Body of pancreas (tissue), 4 donors: ENCODE measurements at regions not wholly inside any gene's neighbourhood (a gene's known extent, or its start where the extent isn't known, plus 50 kb on each side); places are given as distances from the start of the nearest gene placed in this dataset.

Source experiments
- ATAC-seq: fragments of 150-250 bp; one replicate; pipeline ENCODE4 v1.9.1; 2016
- DNase-seq, 4 donors: peaks; one replicate each; pipeline ENCODE4 v3.0.0-alpha.2; 2019
- H3K27ac ChIP-seq, 4 donors: fragments of 200-600 bp; sonication (generic); 1 replicate in 3 of 4; 2 replicates in 1 of 4; pipeline versions ENCODE4 v1.5.1 to v1.6.1; 2016 to 2019; ENCODE audit warnings: mild to moderate bottlenecking in 1 of 4, mixed read lengths in 1 of 4, moderate library complexity in 1 of 4
- H3K27me3 ChIP-seq, 2 donors: fragments of 200-600 bp; sonication (generic); one replicate each; pipeline ENCODE4 v1.6.0; 2016; ENCODE audit warnings: mild to moderate bottlenecking in 1 of 2
- H3K36me3 ChIP-seq, 2 donors: fragments of 200-600 bp; sonication (generic); replicated peaks in 1 of 2; 2 replicates each; pipeline ENCODE4 v1.5.1; 2016; ENCODE audit warnings: low read depth in 2 of 2; ENCODE audit not compliant: insufficient read depth in 1 of 2
- H3K4me1 ChIP-seq: fragments of 200-600 bp; sonication (generic); one replicate; pipeline ENCODE4 v1.6.0; 2016
- H3K4me3 ChIP-seq, 2 donors: fragments of 200-600 bp; sonication (generic); 1 replicate in 1 of 2; 2 replicates in 1 of 2; pipeline ENCODE4 v1.5.1; 2016 to 2019
- H3K9me3 ChIP-seq, 3 donors: fragments of 200-600 bp; sonication (generic); 1 replicate in 2 of 3; 2 replicates in 1 of 3; pipeline ENCODE4 v1.5.1; 2016
- POLR2A ChIP-seq, 3 donors: fragments of 450-650 bp; IDR thresholded peaks; one replicate each; pipeline ENCODE4 v1.6.1; 2016; ENCODE audit warnings: antibody characterized with exemption in 3 of 3, mild to moderate bottlenecking in 2 of 3
- WGBS, 2 donors: methylation state at CpG; one replicate each; pipeline ENCODE4 v1.1.5; 2017; 5-methylcytosine and 5-hydroxymethylcytosine counted together
- intact Hi-C: fragments of 100-400 bp; cut with DNase I; formaldehyde crosslinking; loops from one replicate; pipeline ENCODE4 v1.15.1; 2023
- TF ChIP-seq, protein P1 (sequence below), 7 experiments: fragments of 450-650 bp in 4 of 7; fragments of 200-600 bp in 3 of 7; sonication (generic) in 3 of 7; IDR thresholded peaks; one replicate each; pipeline ENCODE4 v1.5.1; 2016 to 2019; ENCODE audit warnings: antibody characterized with exemption in 7 of 7

DNA sequence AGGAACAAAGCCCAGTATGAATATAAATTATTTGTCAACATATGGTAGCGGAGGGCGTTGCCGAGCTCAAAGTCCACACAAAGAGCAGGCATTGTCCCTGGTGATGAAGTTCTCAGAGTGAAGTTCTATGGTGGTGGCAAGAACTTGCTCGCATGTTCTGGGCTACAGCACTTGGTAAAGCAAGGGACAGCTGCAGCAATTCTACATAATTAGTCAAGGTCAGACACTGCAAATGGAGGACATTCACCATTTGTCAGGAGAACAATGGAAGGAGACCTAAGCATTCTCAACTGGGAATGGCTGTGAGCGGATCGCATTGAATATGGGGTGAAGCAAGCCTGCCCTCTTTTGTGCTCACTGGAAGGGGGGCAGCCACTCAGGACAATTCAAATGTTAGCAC lies 503.8 kb upstream of the ADAMTS16 start:
- DNase-seq (no peak), ATAC-seq (no peak)
- no peaks in the 10 kb centered on the region for H3K27me3 ChIP-seq
- intact Hi-C loops = no loop called here
- H3K36me3 ChIP-seq = no peaks in the 10 kb centered on the region
- 54 to 63% methylated on average over 6 of the region's 6 CpGs for WGBS, 2 donors
- H3K4me1 ChIP-seq = no peaks in the 10 kb centered on the region
- H3K9me3 ChIP-seq = no peaks in the 10 kb centered on the region
- H3K4me3 ChIP-seq = no peak overlapping the region
- TF ChIP-seq, protein P1, sequence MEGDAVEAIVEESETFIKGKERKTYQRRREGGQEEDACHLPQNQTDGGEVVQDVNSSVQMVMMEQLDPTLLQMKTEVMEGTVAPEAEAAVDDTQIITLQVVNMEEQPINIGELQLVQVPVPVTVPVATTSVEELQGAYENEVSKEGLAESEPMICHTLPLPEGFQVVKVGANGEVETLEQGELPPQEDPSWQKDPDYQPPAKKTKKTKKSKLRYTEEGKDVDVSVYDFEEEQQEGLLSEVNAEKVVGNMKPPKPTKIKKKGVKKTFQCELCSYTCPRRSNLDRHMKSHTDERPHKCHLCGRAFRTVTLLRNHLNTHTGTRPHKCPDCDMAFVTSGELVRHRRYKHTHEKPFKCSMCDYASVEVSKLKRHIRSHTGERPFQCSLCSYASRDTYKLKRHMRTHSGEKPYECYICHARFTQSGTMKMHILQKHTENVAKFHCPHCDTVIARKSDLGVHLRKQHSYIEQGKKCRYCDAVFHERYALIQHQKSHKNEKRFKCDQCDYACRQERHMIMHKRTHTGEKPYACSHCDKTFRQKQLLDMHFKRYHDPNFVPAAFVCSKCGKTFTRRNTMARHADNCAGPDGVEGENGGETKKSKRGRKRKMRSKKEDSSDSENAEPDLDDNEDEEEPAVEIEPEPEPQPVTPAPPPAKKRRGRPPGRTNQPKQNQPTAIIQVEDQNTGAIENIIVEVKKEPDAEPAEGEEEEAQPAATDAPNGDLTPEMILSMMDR (IDR thresholded peaks at IDR 0.05) = no peak
- TF ChIP-seq POLR2A (IDR thresholded peaks at IDR 0.05) = no peak
- H3K27ac ChIP-seq = no peak overlapping the region

DNA sequence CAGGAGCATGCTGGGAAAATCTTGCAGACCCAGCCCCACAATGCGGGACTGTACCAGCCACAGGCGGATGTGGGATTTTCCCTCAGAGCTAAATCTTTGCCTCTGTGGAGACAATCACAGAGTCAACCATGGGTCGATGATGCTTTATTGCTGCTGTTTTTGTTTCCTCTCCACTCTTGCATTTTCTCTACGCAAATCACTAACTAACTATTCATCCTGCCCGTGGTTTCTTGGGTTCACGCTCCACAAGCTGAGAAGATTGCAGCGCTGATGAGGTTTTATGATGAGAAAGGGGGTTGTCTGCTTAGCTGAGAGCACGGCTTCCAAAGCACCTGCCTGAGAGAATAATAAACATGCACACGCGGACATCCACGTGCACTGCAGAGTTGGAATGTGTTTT lies 500.2 kb upstream of the ADAMTS16 start:
- 51 to 60% methylated on average over 11 of the region's 11 CpGs for WGBS, 2 donors
- no peak for ATAC-seq
- no peak for TF ChIP-seq POLR2A (IDR thresholded peaks at IDR 0.05)
- TF ChIP-seq, protein P1 (IDR thresholded peaks at IDR 0.05) = no peak

DNA sequence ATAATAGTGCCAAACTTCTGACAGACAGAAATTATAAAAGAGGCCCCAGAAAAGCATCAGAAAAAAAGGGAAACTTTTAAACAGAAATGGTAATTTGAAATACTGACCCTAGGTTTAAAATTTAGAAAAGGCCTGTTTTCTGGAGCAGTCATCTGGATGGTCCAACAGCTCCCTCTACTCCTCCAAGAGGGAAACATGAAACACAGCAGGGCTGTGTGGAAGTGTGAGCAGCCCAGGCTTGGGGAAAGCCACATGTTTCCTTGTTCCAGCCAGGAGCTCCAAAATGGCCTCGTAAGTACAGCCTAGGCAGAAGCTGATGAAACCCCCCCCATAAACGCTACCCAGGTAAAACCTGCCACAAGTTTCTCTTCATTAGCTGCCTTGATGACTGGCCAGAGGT lies 499.3 kb upstream of the ADAMTS16 start:
- TF ChIP-seq, protein P1 (IDR thresholded peaks at IDR 0.05) = no peak
- TF ChIP-seq POLR2A (IDR thresholded peaks at IDR 0.05) = no peak
- no peaks in the 10 kb centered on the region for H3K9me3 ChIP-seq
- WGBS, 2 donors = 46 to 64% methylated on average over 2 of the region's 2 CpGs
- ATAC-seq = no peak
- H3K4me3 ChIP-seq = no peak overlapping the region
- H3K27ac ChIP-seq = no peak overlapping the region
- H3K4me1 ChIP-seq = no peaks in the 10 kb centered on the region
- no peaks in the 10 kb centered on the region for H3K36me3 ChIP-seq
- no peak for DNase-seq
- no peaks in the 10 kb centered on the region for H3K27me3 ChIP-seq
- intact Hi-C loops = no loop called here

More for the DNA sequence above, 500.2 kb upstream of the ADAMTS16 start:
- no peak overlapping the region for H3K4me3 ChIP-seq
- no peaks in the 10 kb centered on the region for H3K36me3 ChIP-seq
- no peaks in the 10 kb centered on the region for H3K27me3 ChIP-seq
- intact Hi-C loops = no loop called here
- no peaks in the 10 kb centered on the region for H3K4me1 ChIP-seq
- H3K27ac ChIP-seq = no peak overlapping the region
- no peak for DNase-seq
- no peaks in the 10 kb centered on the region for H3K9me3 ChIP-seq

DNA sequence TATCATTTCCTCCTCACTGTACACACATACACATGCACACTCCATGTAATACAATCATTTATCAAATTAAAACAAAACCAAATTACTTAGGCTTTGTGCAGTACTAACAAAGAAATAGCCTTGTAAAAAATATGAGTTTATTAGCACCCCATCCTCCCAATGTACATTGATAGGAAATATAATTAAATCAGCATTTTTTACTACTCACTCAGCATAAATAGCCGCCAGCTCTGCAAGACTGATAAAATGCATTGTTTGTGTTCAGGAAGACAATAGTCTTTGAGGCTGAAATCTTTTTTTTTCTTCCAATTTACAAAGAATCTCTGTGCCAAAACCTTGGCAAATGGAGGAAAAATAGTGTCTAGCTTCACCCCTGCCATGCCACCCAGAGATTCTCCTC lies 497.6 kb upstream of the ADAMTS16 start:
- Histone ChIP-seq H3K9me3 (no peaks in the 10 kb centered on the region), H3K27ac (no peak overlapping the region), H3K27me3 (no peaks in the 10 kb centered on the region), H3K4me3 (no peak overlapping the region), H3K36me3 (no peaks in the 10 kb centered on the region), H3K4me1 (no peaks in the 10 kb centered on the region)
- intact Hi-C loops = no loop called here
- TF ChIP-seq POLR2A (IDR thresholded peaks at IDR 0.05) = no peak
- TF ChIP-seq, protein P1 (IDR thresholded peaks at IDR 0.05) = no peak
- DNase-seq = no peak
- ATAC-seq = no peak
- 56 to 91% methylated on average over 1 of the region's 1 CpG for WGBS, 2 donors

DNA sequence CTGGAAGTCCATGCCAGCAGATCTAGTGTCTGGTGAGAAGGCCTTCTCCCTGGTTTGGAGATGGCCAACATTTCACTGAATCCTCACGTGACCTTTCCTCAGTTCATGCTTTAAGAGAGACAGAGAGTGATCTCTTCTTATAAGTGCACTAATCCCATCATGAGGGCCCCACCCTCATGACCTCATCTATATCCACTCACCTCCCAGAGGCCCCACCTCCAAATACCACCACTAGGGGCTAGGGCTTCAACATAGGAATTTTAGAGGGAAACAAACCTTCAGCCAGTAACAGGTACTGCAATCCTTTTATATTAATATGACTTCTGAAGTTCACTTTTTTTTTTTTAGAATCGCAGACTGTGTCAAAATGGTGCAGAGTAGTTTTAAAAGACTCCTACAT lies 496.9 kb upstream of the ADAMTS16 start:
- H3K27ac ChIP-seq = no peak overlapping the region
- DNase-seq (no peak), ATAC-seq (no peak)
- no peak overlapping the region for H3K4me3 ChIP-seq
- H3K4me1 ChIP-seq = no peaks in the 10 kb centered on the region
- no peaks in the 10 kb centered on the region for H3K36me3 ChIP-seq
- TF ChIP-seq POLR2A (IDR thresholded peaks at IDR 0.05) = no peak
- TF ChIP-seq, protein P1 (IDR thresholded peaks at IDR 0.05) = no peak
- no peaks in the 10 kb centered on the region for H3K27me3 ChIP-seq
- WGBS, 2 donors = 79 to 88% methylated on average over 2 of the region's 2 CpGs
- intact Hi-C loops = no loop called here
- H3K9me3 ChIP-seq = no peaks in the 10 kb centered on the region
